RPMI8226 (cell line): ENCODE measurements at regions not wholly inside any gene's neighbourhood (a gene's known extent, or its start where the extent isn't known, plus 50 kb on each side); places are given as distances from the start of the nearest gene placed in this dataset.
"Not testable (repeated sequence)": the region's sequence is repeated elsewhere in the genome, so short reads cannot be mapped to it uniquely, and the experiment has no call there.

ENCODE experiments used
- DNase-seq: peaks from one replicate; pipeline ENCODE4 v3.0.0-alpha.2; 2015

- DNase-seq: no peak
Measured at GRCh38 chr19:27851002-27851481, 1361.9 kb downstream of the UQCRFS1 start.

GRCh38 chr19:27846944-27847343, 1366.0 kb downstream of the UQCRFS1 start:
- no peak for DNase-seq

- no peak for DNase-seq
Measured at GRCh38 chr19:27844261-27844660, 1368.7 kb downstream of the UQCRFS1 start.

- no peak for DNase-seq
Measured at GRCh38 chr19:27843861-27844260, 1369.1 kb downstream of the UQCRFS1 start.

- no peak for DNase-seq
Measured at GRCh38 chr19:27833031-27833430, 1379.9 kb downstream of the UQCRFS1 start.

GRCh38 chr19:27828829-27829228, 1384.1 kb downstream of the UQCRFS1 start:
- no peak for DNase-seq

GRCh38 chr19:27824108-27824507, 1388.8 kb downstream of the UQCRFS1 start:
- DNase-seq: no peak

- DNase-seq: no peak
Measured at GRCh38 chr19:27822336-27822735, 1390.6 kb downstream of the UQCRFS1 start.

- DNase-seq: no peak
Measured at GRCh38 chr19:27821418-27822018, 1391.4 kb downstream of the UQCRFS1 start.

GRCh38 chr19:27815985-27816384, 1397.0 kb downstream of the UQCRFS1 start:
- DNase-seq: no peak

GRCh38 chr19:27814834-27815233, 1398.1 kb downstream of the UQCRFS1 start:
- not testable (repeated sequence) for DNase-seq

GRCh38 chr19:27814274-27814673, 1398.7 kb downstream of the UQCRFS1 start:
- not testable (repeated sequence) for DNase-seq

GRCh38 chr19:27806471-27807070, 1406.4 kb downstream of the UQCRFS1 start:
- no peak for DNase-seq

GRCh38 chr19:27805848-27806247, 1407.1 kb downstream of the UQCRFS1 start:
- no peak for DNase-seq

GRCh38 chr19:27802293-27802692, 1410.7 kb downstream of the UQCRFS1 start:
- DNase-seq: not testable (repeated sequence)

- DNase-seq: no peak
Measured at GRCh38 chr19:27796540-27796939, 1416.4 kb downstream of the UQCRFS1 start.

GRCh38 chr19:27796073-27796472, 1416.9 kb downstream of the UQCRFS1 start:
- no peak for DNase-seq

- no peak for DNase-seq
Measured at GRCh38 chr19:27795369-27795768, 1417.6 kb downstream of the UQCRFS1 start.

- peak; percentile 8 for DNase-seq
Measured at GRCh38 chr19:27794494-27795042, 1418.4 kb downstream of the UQCRFS1 start.

GRCh38 chr19:27793644-27794493, 1419.1 kb downstream of the UQCRFS1 start:
- peak; percentile 95 for DNase-seq

- peak; percentile 94 for DNase-seq
Measured at GRCh38 chr19:27793128-27793643, 1419.8 kb downstream of the UQCRFS1 start.

GRCh38 chr19:27792576-27793127, 1420.3 kb downstream of the UQCRFS1 start:
- DNase-seq: no peak
